Nephron progenitor cell (in vitro differentiated cells): ENCODE measurements at regions not wholly inside any gene's neighbourhood (a gene's known extent, or its start where the extent isn't known, plus 50 kb on each side); places are given as distances from the start of the nearest gene placed in this dataset.
"Not testable (repeated sequence)": the region's sequence is repeated elsewhere in the genome, so short reads cannot be mapped to it uniquely, and the experiment has no call there.

Source experiments
- DNase-seq: peaks from one replicate; pipeline ENCODE4 v3.0.0; 2021
- H3K27ac Mint-ChIP-seq: 2 replicates; pipeline ENCODE4 v1.8.0; 2021; ENCODE audit warnings: mild to moderate bottlenecking, moderate library complexity, mixed read lengths
- H3K27me3 Mint-ChIP-seq: 2 replicates; pipeline ENCODE4 v1.8.0; 2021; ENCODE audit warnings: mild to moderate bottlenecking, low read depth, mixed read lengths; ENCODE audit not compliant: poor library complexity
- H3K36me3 Mint-ChIP-seq: 2 replicates; pipeline ENCODE4 v1.8.0; 2021; ENCODE audit warnings: low read depth, mixed read lengths
- H3K4me1 Mint-ChIP-seq: 2 replicates; pipeline ENCODE4 v1.8.0; 2021; ENCODE audit warnings: mixed read lengths
- H3K4me3 Mint-ChIP-seq: 2 replicates; pipeline ENCODE4 v1.8.0; 2021; ENCODE audit warnings: mild to moderate bottlenecking, moderate library complexity, mixed read lengths
- H3K9me3 Mint-ChIP-seq: 2 replicates; pipeline ENCODE4 v1.8.0; 2021; ENCODE audit warnings: mild to moderate bottlenecking, moderate library complexity, mixed read lengths
- CTCF ChIP-seq: fragments of 200-600 bp; sonication (generic); IDR thresholded peaks from 2 replicates; pipeline ENCODE4 v1.5.0; 2021; ENCODE audit warnings: antibody characterized with exemption

DNA sequence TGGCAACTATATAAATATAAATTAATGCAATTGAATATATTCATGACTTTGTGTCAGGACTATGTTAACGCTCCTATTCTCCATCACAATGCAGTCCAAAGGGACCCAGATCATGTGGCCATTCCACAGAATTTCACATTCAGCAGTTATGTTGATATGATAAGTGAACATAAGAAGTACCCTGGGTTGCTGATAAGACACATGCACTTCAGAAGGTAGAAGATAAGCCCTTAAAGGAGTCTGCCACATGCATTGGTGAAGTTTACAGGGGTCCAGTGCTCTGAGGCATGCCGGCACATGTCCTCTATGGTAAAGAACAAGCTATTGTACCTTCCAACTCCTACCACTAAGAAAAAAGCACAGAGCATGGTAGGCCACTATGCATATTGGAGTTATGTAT lies 76.4 kb downstream of the PHAX start:
- Mint-ChIP-seq H3K27ac (no peak overlapping the region), H3K27me3 (peaks cover 7% of the 10 kb centered on the region), H3K36me3 (no peaks in the 10 kb centered on the region), H3K9me3 (no peaks in the 10 kb centered on the region), H3K4me1 (peaks cover 28% of the 10 kb centered on the region), H3K4me3 (no peak overlapping the region)
- DNase-seq = no peak
- no peak for TF ChIP-seq CTCF

GRCh38 chr5:126680191-126680817 lies 79.6 kb downstream of the PHAX start:
- peaks cover 8% of the 10 kb centered on the region for H3K27me3 Mint-ChIP-seq
- no peaks in the 10 kb centered on the region for H3K36me3 Mint-ChIP-seq
- H3K4me3 Mint-ChIP-seq = no peak overlapping the region
- peak; percentile 12 for DNase-seq
- peaks cover 22% of the 10 kb centered on the region for H3K4me1 Mint-ChIP-seq
- no peaks in the 10 kb centered on the region for H3K9me3 Mint-ChIP-seq
- peak overlapping the region; percentile 32 for H3K27ac Mint-ChIP-seq
- TF ChIP-seq CTCF = no peak

DNA sequence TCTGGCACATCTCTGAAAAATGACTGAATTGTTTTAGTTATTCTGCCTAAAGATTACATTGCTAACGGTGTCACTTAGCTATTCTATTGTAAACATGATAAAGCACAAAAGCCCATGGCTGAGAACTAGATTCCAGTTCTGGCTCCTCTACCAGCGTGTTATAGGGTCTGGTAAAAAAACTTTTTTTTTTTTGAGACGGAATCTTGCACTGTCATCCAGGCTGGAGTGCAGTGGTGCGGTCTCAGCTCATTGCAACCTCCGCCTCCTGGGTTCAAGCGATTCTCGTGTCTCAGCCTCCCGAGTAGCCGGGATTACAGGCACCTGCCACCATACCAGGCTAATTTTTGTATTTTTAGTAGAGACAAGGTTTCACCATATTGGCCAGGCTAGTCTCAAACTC lies 80.6 kb downstream of the PHAX start:
- not testable (repeated sequence) for H3K27me3 Mint-ChIP-seq, H3K27ac Mint-ChIP-seq, H3K36me3 Mint-ChIP-seq, H3K4me3 Mint-ChIP-seq, DNase-seq, H3K9me3 Mint-ChIP-seq
- H3K4me1 Mint-ChIP-seq = peaks cover 22% of the 10 kb centered on the region

- no peak for DNase-seq
- no peak overlapping the region for H3K27ac Mint-ChIP-seq
- no peaks in the 10 kb centered on the region for H3K9me3 Mint-ChIP-seq
- no peak for TF ChIP-seq CTCF
- H3K36me3 Mint-ChIP-seq = no peaks in the 10 kb centered on the region
- peaks cover 22% of the 10 kb centered on the region for H3K4me1 Mint-ChIP-seq
- H3K4me3 Mint-ChIP-seq = no peak overlapping the region
- H3K27me3 Mint-ChIP-seq = peaks cover 8% of the 10 kb centered on the region
Measured at GRCh38 chr5:126681970-126682369, 81.2 kb downstream of the PHAX start.

GRCh38 chr5:126682856-126683255 lies 82.1 kb downstream of the PHAX start:
- TF ChIP-seq CTCF = no peak
- Mint-ChIP-seq H3K9me3 (no peaks in the 10 kb centered on the region), H3K4me1 (peaks cover 22% of the 10 kb centered on the region), H3K36me3 (no peaks in the 10 kb centered on the region), H3K27ac (no peak overlapping the region), H3K27me3 (peaks cover 8% of the 10 kb centered on the region), H3K4me3 (no peak overlapping the region)
- DNase-seq = no peak

DNA sequence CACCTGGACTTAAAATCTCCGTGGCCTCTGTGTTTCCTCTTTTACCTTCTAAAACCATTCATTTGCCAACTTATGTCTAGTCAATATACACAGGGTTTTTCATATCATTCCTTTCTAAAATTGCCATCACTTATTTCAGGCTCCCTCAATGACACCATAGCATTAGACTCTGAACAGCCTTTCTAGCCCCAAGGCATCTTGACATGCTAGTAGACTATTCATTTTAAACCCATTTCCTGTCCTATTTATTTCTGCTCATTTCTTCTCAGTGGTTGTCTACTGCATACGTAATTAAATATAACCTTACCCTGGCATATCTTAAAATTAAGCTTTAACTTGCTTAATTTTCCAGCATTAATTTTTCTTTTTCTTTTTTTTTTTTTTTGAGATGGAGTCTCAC lies 83.2 kb downstream of the PHAX start:
- TF ChIP-seq CTCF = no peak
- Mint-ChIP-seq H3K4me3 (no peak overlapping the region), H3K36me3 (no peaks in the 10 kb centered on the region)

GRCh38 chr5:126684656-126685442 lies 84.1 kb downstream of the PHAX start:
- not testable (repeated sequence) for H3K9me3 Mint-ChIP-seq, H3K36me3 Mint-ChIP-seq, H3K27ac Mint-ChIP-seq, H3K27me3 Mint-ChIP-seq, DNase-seq
- Mint-ChIP-seq H3K4me1 (peaks cover 14% of the 10 kb centered on the region), H3K4me3 (peak overlapping the region; percentile 4)

More for the DNA sequence above, 83.2 kb downstream of the PHAX start:
- peaks cover 8% of the 10 kb centered on the region for H3K27me3 Mint-ChIP-seq
- no peak for DNase-seq
- H3K9me3 Mint-ChIP-seq = no peaks in the 10 kb centered on the region
- no peak overlapping the region for H3K27ac Mint-ChIP-seq
- peaks cover 22% of the 10 kb centered on the region for H3K4me1 Mint-ChIP-seq
